IMR-90 (cell line): ENCODE measurements at regions not wholly inside any gene's neighbourhood (a gene's known extent, or its start where the extent isn't known, plus 50 kb on each side); places are given as distances from the start of the nearest gene placed in this dataset. TPM values are rescaled to one million over a fixed set of nuclear protein-coding genes. Genes with fewer than 3 reads are reported as not detected.

Experiments
- ATAC-seq: fragments of 200-7000 bp; cut with Tn5 transposase; 2 replicates; pipeline ENCODE4 v1.9.1; 2020; ENCODE audit warnings: low read depth, mild to moderate bottlenecking, moderate library complexity
- BruUV-seq: library from RNA; stranded (reverse); fragments of 400-500 nt; replicated peaks from 2 replicates; lab custom pipeline; 2021; lab: Mats Ljungman, UMichigan
- CTCF ChIA-PET: fragments of 300-600 bp; formaldehyde crosslinking; extraction: SDS; loops from one replicate; lab custom pipeline; 2021; ENCODE audit warnings: antibody characterized with exemption; lab: Yijun Ruan, JAX
- POLR2A ChIA-PET: fragments of 300-600 bp; sonication (Branson Sonifier 250); formaldehyde crosslinking; loops from one replicate; lab custom pipeline; 2022; ENCODE audit warnings: antibody characterized with exemption; ENCODE audit not compliant: unreplicated experiment; lab: Charles Lee
- DNase-seq: peaks from one replicate; pipeline ENCODE4 v3.0.0; 2013
- H2AFZ ChIP-seq: replicated peaks from 2 replicates; pipeline ENCODE3; 2013; ENCODE audit warnings: low read length, mild to moderate bottlenecking; ENCODE audit not compliant: poor library complexity
- H2AK5ac ChIP-seq: 2 replicates; pipeline ENCODE4 v1.6.1; 2013; ENCODE audit warnings: low read depth, low read length, inconsistent platforms
- H2AK9ac ChIP-seq: replicated peaks from 2 replicates; pipeline ENCODE3; 2013; ENCODE audit warnings: mild to moderate bottlenecking, low read depth, low read length, moderate library complexity; ENCODE audit not compliant: poor library complexity
- H2BK120ac ChIP-seq: 2 replicates; pipeline ENCODE4 v1.6.1; 2013; ENCODE audit warnings: low read depth, low read length, inconsistent platforms
- H2BK15ac ChIP-seq: 3 replicates; pipeline ENCODE4 v1.6.1; 2013; ENCODE audit warnings: low read depth, low read length, inconsistent platforms
- H2BK20ac ChIP-seq: 2 replicates; pipeline ENCODE4 v1.6.1; 2013; ENCODE audit warnings: low read depth, mild to moderate bottlenecking, inconsistent platforms, low read length, moderate library complexity
- H2BK5ac ChIP-seq: 2 replicates; pipeline ENCODE4 v1.6.1; 2013; ENCODE audit warnings: mild to moderate bottlenecking, low read depth, low read length, inconsistent platforms; ENCODE audit not compliant: poor library complexity, severe bottlenecking
- H3K14ac ChIP-seq: replicated peaks from 2 replicates; pipeline ENCODE4 v1.6.1; 2013; ENCODE audit warnings: low read depth, low read length, inconsistent platforms
- H3K18ac ChIP-seq: 2 replicates; pipeline ENCODE4 v1.6.1; 2013; ENCODE audit warnings: low read depth, low read length, control low read depth
- H3K23ac ChIP-seq: 2 replicates; pipeline ENCODE4 v1.6.1; 2013; ENCODE audit warnings: low read depth, low read length, inconsistent platforms
- H3K27ac ChIP-seq: 2 replicates; pipeline ENCODE4 v1.5.1; 2013; ENCODE audit warnings: mild to moderate bottlenecking, control low read depth, low read length; ENCODE audit not compliant: insufficient read depth
- H3K27me3 ChIP-seq: 2 replicates; pipeline ENCODE4 v1.6.1; 2013; ENCODE audit warnings: low read length; ENCODE audit not compliant: control insufficient read depth, insufficient read depth
- H3K36me3 ChIP-seq: 2 replicates; pipeline ENCODE4 v1.6.1; 2013; ENCODE audit warnings: low read length, mixed read lengths; ENCODE audit not compliant: control insufficient read depth, insufficient read depth
- H3K4ac ChIP-seq: 2 replicates; pipeline ENCODE4 v1.6.1; 2013; ENCODE audit warnings: low read depth, low read length, inconsistent platforms
- H3K4me1 ChIP-seq: 2 replicates; pipeline ENCODE4 v1.6.1; 2013; ENCODE audit warnings: low read length, mixed read lengths; ENCODE audit not compliant: control insufficient read depth, insufficient read depth
- H3K4me2 ChIP-seq: 2 replicates; pipeline ENCODE4 v1.6.1; 2013; ENCODE audit warnings: low read depth, mild to moderate bottlenecking, control low read depth, low read length, moderate library complexity
- H3K4me3 ChIP-seq: 2 replicates; pipeline ENCODE4 v1.5.1; 2013; ENCODE audit warnings: low read depth, mild to moderate bottlenecking, control low read depth, low read length, moderate library complexity; ENCODE audit not compliant: insufficient read depth
- H3K56ac ChIP-seq: 2 replicates; pipeline ENCODE4 v1.6.1; 2013; ENCODE audit warnings: low read length, inconsistent platforms; ENCODE audit not compliant: insufficient read depth; ENCODE audit errors: extremely low read depth
- H3K79me1 ChIP-seq, 2 experiments: 2 replicates each; pipeline ENCODE4 v1.6.1; 2013; ENCODE audit warnings: low read length in 2 of 2, inconsistent platforms in 1 of 2, low read depth in 1 of 2
- H3K9ac ChIP-seq: 2 replicates; pipeline ENCODE4 v1.6.1; 2013; ENCODE audit warnings: low read depth, low read length, control low read depth
- H3K9me1 ChIP-seq: 2 replicates; pipeline ENCODE4 v1.6.1; 2013; ENCODE audit warnings: low read length, inconsistent platforms; ENCODE audit not compliant: insufficient read depth
- H3K9me3 ChIP-seq: 2 replicates; pipeline ENCODE4 v1.6.1; 2013; ENCODE audit warnings: low read length; ENCODE audit not compliant: control insufficient read depth, insufficient read depth
- H4K20me1 ChIP-seq: 2 replicates; pipeline ENCODE4 v1.6.1; 2013; ENCODE audit warnings: low read length, inconsistent platforms; ENCODE audit not compliant: insufficient read depth
- H4K5ac ChIP-seq: 2 replicates; pipeline ENCODE4 v1.6.1; 2013; ENCODE audit warnings: mild to moderate bottlenecking, low read depth, low read length, control low read depth
- H4K8ac ChIP-seq, 2 experiments: 2 replicates each; pipeline ENCODE4 v1.6.1; 2013; ENCODE audit warnings: low read depth in 2 of 2, low read length in 2 of 2, control low read depth in 1 of 2, inconsistent platforms in 1 of 2
- H4K91ac ChIP-seq: 2 replicates; pipeline ENCODE4 v1.6.1; 2013; ENCODE audit warnings: low read depth, low read length, inconsistent platforms; ENCODE audit not compliant: insufficient read depth
- BHLHE40 ChIP-seq: fragments of 150-350 bp; IDR thresholded peaks from 2 replicates; pipeline ENCODE4 v1.6.1; 2016; ENCODE audit warnings: mild to moderate bottlenecking, low read depth, low read length
- FOS ChIP-seq: fragments of 150-350 bp; IDR thresholded peaks from 2 replicates; pipeline ENCODE4 v1.6.1; 2016; ENCODE audit warnings: low read depth, low read length
- MAFK ChIP-seq: IDR thresholded peaks from 2 replicates; pipeline ENCODE4 v1.6.1; 2012; ENCODE audit warnings: low read depth, low read length, improper control_type of control experiment
- MXI1 ChIP-seq: IDR thresholded peaks from 2 replicates; pipeline ENCODE4 v1.6.1; 2012; ENCODE audit warnings: low read depth, mild to moderate bottlenecking, low read length, moderate library complexity, borderline replicate concordance
- POLR2A ChIP-seq: IDR thresholded peaks from 2 replicates; pipeline ENCODE4 v1.6.1; 2012; ENCODE audit warnings: mild to moderate bottlenecking, low read depth, low read length
- RCOR1 ChIP-seq: IDR thresholded peaks from 2 replicates; pipeline ENCODE4 v1.6.1; 2012; ENCODE audit warnings: mild to moderate bottlenecking, low read length, improper control_type of control experiment; ENCODE audit not compliant: insufficient replicate concordance
- WGBS, 2 experiments: methylation state at CpG; one replicate each; pipeline versions ENCODE4 v1.1.5 to v1.1.7; 2013; ENCODE audit warnings: missing lambda C conversion rate in 2 of 2; ENCODE audit not compliant: insufficient read length in 1 of 2; ENCODE audit errors: extremely low coverage in 2 of 2; 5-methylcytosine and 5-hydroxymethylcytosine counted together
- dilution Hi-C: fragments of 300-500 bp; cut with HindIII; formaldehyde crosslinking; loops from one replicate; pipeline ENCODE4 v1.14.3; 2018; ENCODE audit warnings: low sequenced_read_pairs; ENCODE audit not compliant: unreplicated experiment
- in situ Hi-C: fragments of 300-500 bp; cut with MboI; formaldehyde crosslinking; loops from 3 replicates; pipeline ENCODE4 v1.14.3; 2019; ENCODE audit warnings: low sequenced_read_pairs, inconsistent platforms, mixed read lengths
- intact Hi-C: fragments of 100-400 bp; cut with micrococcal nuclease; formaldehyde crosslinking; loops from 2 replicates; pipeline ENCODE4 v1.10.0; 2022
- microRNA-seq, 2 experiments: library from miRNA; stranded (forward) in 1 of 2; unstranded in 1 of 2; fragments of 10-50 nt in 1 of 2; fragments of <30 nt in 1 of 2; gene quantifications in 1 of 2; microRNA quantifications in 1 of 2; one replicate each; pipeline versions ENCODE3 to v1.1.0; 2013 to 2020; ENCODE audit not compliant: insufficient read depth in 1 of 2, insufficient read length in 1 of 2, unreplicated experiment in 1 of 2
- small RNA-seq, 5 experiments: library from RNA; depleted of rRNA; stranded (forward); fragments of <200 nt; gene quantifications; one replicate each; pipeline ENCODE3, GENCODE V24; 2012
- TF ChIP-seq, protein P1 (sequence below): fragments of 150-350 bp; IDR thresholded peaks from 2 replicates; pipeline ENCODE4 v1.6.1; 2017; ENCODE audit warnings: mild to moderate bottlenecking, antibody characterized with exemption, low read length, low read depth

DNA sequence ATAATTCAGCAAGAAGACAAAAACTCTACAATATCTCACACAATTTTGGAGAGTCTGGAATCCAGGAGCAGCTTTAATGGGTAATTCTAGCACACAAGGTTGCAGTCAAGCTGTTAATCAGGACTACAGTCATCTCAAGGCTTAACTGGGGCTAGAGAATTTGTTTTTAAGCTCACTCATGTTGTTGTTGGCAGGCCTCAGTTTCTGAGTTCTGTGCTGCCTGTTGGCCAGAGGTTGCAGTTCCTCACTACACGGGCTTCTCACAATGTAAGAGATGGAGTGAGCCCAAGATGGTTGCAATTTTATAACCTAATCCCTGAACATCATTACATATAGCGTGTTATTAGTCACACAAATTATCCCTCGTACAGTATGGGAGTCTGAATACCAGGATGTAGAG, 50.6 kb upstream of the TMEFF2 start:
- Histone ChIP-seq H4K5ac (no peak overlapping the region), H3K4ac (no peak overlapping the region), H3K36me3 (no peaks in the 10 kb centered on the region), H2BK5ac (no peak overlapping the region), H4K8ac (no peak overlapping the region), H2AK9ac (no peak overlapping the region), H3K9me3 (no peaks in the 10 kb centered on the region), H3K9ac (no peak overlapping the region), H3K79me1 (no peaks in the 10 kb centered on the region), H2AK5ac (no peak overlapping the region), H3K4me2 (no peak overlapping the region), H2BK120ac (no peak overlapping the region), H3K27me3 (no peaks in the 10 kb centered on the region), H2BK15ac (no peak overlapping the region), H3K14ac (no peak overlapping the region), H3K4me1 (no peaks in the 10 kb centered on the region), H2AFZ (peak overlapping the region; percentile 47), H3K23ac (no peak overlapping the region), H2BK20ac (no peak overlapping the region), H4K20me1 (no peaks in the 10 kb centered on the region), H4K91ac (no peak overlapping the region), H3K27ac (no peak overlapping the region), H3K56ac (no peak overlapping the region), H3K18ac (no peak overlapping the region), H3K9me1 (no peaks in the 10 kb centered on the region), H3K4me3 (no peak overlapping the region)
- in situ Hi-C loops (no loop called here), intact Hi-C loops (no loop called here), dilution Hi-C loops (no loop called here)
- WGBS, 2 experiments: no CpG with 5 or more reads among the region's 3 CpGs
- ATAC-seq (no peak), DNase-seq (no peak)
- ChIA-PET CTCF (no interaction called here), POLR2A (no interaction called here)
- TF ChIP-seq, protein P1, sequence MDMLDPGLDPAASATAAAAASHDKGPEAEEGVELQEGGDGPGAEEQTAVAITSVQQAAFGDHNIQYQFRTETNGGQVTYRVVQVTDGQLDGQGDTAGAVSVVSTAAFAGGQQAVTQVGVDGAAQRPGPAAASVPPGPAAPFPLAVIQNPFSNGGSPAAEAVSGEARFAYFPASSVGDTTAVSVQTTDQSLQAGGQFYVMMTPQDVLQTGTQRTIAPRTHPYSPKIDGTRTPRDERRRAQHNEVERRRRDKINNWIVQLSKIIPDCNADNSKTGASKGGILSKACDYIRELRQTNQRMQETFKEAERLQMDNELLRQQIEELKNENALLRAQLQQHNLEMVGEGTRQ: no peak
- TF ChIP-seq MXI1: no peak
- TF ChIP-seq FOS: no peak
- no peak for TF ChIP-seq BHLHE40
- no peak for TF ChIP-seq MAFK
- no peak for TF ChIP-seq POLR2A
- TF ChIP-seq RCOR1: no peak
- no TSS peak for BruUV-seq

Small RNA genes lying in the stretch of these regions (microRNA-seq; reads per million reads assigned to microRNA genes)
- gene AC068135.1 (ENCODE audit: insufficient read depth, insufficient read length): not detected
- not detected for gene AC074290.1 (ENCODE audit: insufficient read depth, insufficient read length)
- gene RF00017 (ENCODE audit: insufficient read depth, insufficient read length): not detected
- not detected for gene RF00273 (ENCODE audit: insufficient read depth, insufficient read length)
- gene RNU6-169P (ENCODE audit: insufficient read depth, insufficient read length): not detected

Small RNA genes lying in the stretch of these regions (small RNA-seq; reads per million reads assigned to genes)
- gene AC068135.1 (0 reads per million in 5 experiments), gene AC074290.1 (0 reads per million in 5 experiments), gene RF00017 (0 reads per million in 5 experiments), gene RF00273 (0 to 0.08 (median 0) reads per million in 5 experiments), gene RNU6-169P (0 to 25.9 (median 0) reads per million in 5 experiments)
